ENCODE measurements at regions not wholly inside any gene's neighbourhood (a gene's known extent, or its start where the extent isn't known, plus 50 kb on each side); places are given as distances from the start of the nearest gene placed in this dataset.

DNA sequence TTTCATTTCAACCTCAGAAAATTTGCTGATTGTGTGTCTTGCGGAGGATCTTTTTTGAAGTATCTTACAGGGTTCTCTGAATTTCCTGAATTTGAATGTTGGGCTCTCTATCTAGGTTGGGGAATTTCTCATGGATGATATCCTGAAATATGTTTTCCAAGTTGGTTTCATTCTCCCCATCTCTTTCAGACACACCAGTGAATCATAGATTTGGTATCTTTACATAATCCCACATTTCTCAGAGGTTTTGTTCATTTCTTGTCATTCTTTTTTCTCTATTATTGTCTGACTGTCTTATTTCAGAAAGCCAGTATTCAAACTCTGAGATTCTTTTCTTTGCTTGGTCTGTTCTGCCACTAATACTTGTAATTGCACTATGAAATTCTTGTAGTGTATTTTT is 456.9 kb downstream of the PRELID2 start:
- Histone ChIP-seq H4K20me1 (replicated peaks; ENCODE audit: insufficient read depth) (no peaks in the 10 kb centered on the region), H3K4me1 (ENCODE audit: insufficient read depth) (no peaks in the 10 kb centered on the region), H2AFZ (no peak overlapping the region), H3K27ac (ENCODE audit: low read depth) (no peak overlapping the region), H3F3A (replicated peaks; ENCODE audit: low read depth) (no peaks in the 10 kb centered on the region), H3K36me3 (ENCODE audit: insufficient read depth) (no peaks in the 10 kb centered on the region), H3K4me2 (no peak overlapping the region), H3K9me2 (ENCODE audit: insufficient read depth) (peaks cover 2% of the 10 kb centered on the region; the same call in 1 of the 2 replicates), H3K27me3 (ENCODE audit: insufficient read depth) (no peaks in the 10 kb centered on the region), H3K79me2 (replicated peaks; ENCODE audit: insufficient read depth) (no peaks in the 10 kb centered on the region), H3K4me3 (no peak overlapping the region)
- H3K4me3 Mint-ChIP-seq = no peak overlapping the region
- H3K27me3 Mint-ChIP-seq (ENCODE audit: insufficient read depth, low read depth, poor library complexity) = no peaks in the 10 kb centered on the region
- H3K4me1 Mint-ChIP-seq = no peaks in the 10 kb centered on the region
- ATAC-seq = no peak
- peaks cover 71% of the 10 kb centered on the region for H3K9me3 Mint-ChIP-seq
- no peak for DNase-seq (ENCODE audit: low spot score)
- no peak overlapping the region for H3K27ac Mint-ChIP-seq
- H3K36me3 Mint-ChIP-seq (ENCODE audit: low read depth) = peaks cover 27% of the 10 kb centered on the region
- TF ChIP-seq JUNB (IDR thresholded peaks at IDR 0.05; ENCODE audit: unreplicated experiment) (no peak), EZH2phosphoT487 (IDR thresholded peaks at IDR 0.05; ENCODE audit: unreplicated experiment) (no peak), CREB1 (CRISPR knock-in tag; IDR thresholded peaks at IDR 0.05; ENCODE audit: low read depth) (no peak), NANOG (IDR thresholded peaks at IDR 0.05; ENCODE audit: borderline replicate concordance) (no peak), ZNF114 (CRISPR knock-in tag; IDR thresholded peaks at IDR 0.05) (no peak)
- TF ChIP-seq, protein P1, sequence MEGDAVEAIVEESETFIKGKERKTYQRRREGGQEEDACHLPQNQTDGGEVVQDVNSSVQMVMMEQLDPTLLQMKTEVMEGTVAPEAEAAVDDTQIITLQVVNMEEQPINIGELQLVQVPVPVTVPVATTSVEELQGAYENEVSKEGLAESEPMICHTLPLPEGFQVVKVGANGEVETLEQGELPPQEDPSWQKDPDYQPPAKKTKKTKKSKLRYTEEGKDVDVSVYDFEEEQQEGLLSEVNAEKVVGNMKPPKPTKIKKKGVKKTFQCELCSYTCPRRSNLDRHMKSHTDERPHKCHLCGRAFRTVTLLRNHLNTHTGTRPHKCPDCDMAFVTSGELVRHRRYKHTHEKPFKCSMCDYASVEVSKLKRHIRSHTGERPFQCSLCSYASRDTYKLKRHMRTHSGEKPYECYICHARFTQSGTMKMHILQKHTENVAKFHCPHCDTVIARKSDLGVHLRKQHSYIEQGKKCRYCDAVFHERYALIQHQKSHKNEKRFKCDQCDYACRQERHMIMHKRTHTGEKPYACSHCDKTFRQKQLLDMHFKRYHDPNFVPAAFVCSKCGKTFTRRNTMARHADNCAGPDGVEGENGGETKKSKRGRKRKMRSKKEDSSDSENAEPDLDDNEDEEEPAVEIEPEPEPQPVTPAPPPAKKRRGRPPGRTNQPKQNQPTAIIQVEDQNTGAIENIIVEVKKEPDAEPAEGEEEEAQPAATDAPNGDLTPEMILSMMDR (conservative IDR thresholded peaks at IDR 0.05; ENCODE audit: low read depth in 2 of 2) = no peak

DNA sequence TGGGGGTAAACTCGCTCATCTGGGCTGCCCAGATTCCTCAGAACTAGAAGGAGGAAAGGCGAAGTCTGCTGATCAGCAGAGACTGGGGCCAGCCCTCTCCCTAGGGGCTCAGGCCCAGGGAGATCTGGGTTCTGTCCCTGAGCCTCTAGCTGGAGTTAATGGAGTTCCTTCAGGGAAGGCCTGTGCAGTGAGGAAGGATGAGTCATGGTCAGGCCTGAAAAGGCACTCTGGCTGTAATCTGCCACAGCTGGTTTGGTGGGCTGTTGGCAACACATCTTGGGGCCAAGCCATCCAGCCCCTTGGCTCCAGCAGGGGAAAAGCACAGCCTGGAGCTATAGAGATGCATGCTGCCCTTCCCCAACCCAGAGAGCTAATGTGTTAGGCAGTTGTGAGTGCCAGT is 459.6 kb downstream of the PRELID2 start:
- no peak overlapping the region for H3K4me3 ChIP-seq
- no peaks in the 10 kb centered on the region for H3K4me1 Mint-ChIP-seq
- H3K27ac Mint-ChIP-seq = no peak overlapping the region
- H3K79me2 ChIP-seq (replicated peaks; ENCODE audit: insufficient read depth) = no peaks in the 10 kb centered on the region
- H3K4me2 ChIP-seq = no peak overlapping the region
- no peak for ATAC-seq
- H3K27ac ChIP-seq (ENCODE audit: low read depth) = no peak overlapping the region
- no peak for DNase-seq (ENCODE audit: low spot score)
- no peaks in the 10 kb centered on the region for H3F3A ChIP-seq (replicated peaks; ENCODE audit: low read depth)
- H3K4me1 ChIP-seq (ENCODE audit: insufficient read depth) = no peaks in the 10 kb centered on the region
- no peak overlapping the region for H3K4me3 Mint-ChIP-seq
- no peaks in the 10 kb centered on the region for H3K36me3 ChIP-seq (ENCODE audit: insufficient read depth)
- H3K36me3 Mint-ChIP-seq (ENCODE audit: low read depth) = peaks cover 29% of the 10 kb centered on the region
- H4K20me1 ChIP-seq (replicated peaks; ENCODE audit: insufficient read depth) = no peaks in the 10 kb centered on the region
- H3K9me2 ChIP-seq (ENCODE audit: insufficient read depth) = peaks cover 2% of the 10 kb centered on the region; the same call in 1 of the 2 replicates
- H3K27me3 ChIP-seq (ENCODE audit: insufficient read depth) = no peaks in the 10 kb centered on the region
- H3K9me3 Mint-ChIP-seq = peaks cover 69% of the 10 kb centered on the region
- H2AFZ ChIP-seq = no peak overlapping the region
- H3K27me3 Mint-ChIP-seq (ENCODE audit: insufficient read depth, low read depth, poor library complexity) = no peaks in the 10 kb centered on the region
- TF ChIP-seq, protein P1 (conservative IDR thresholded peaks at IDR 0.05; ENCODE audit: low read depth in 2 of 2) = no peak
- no peak for TF ChIP-seq EZH2 (IDR thresholded peaks at IDR 0.05; ENCODE audit: low read depth, unreplicated experiment)
- TF ChIP-seq, protein P2, sequence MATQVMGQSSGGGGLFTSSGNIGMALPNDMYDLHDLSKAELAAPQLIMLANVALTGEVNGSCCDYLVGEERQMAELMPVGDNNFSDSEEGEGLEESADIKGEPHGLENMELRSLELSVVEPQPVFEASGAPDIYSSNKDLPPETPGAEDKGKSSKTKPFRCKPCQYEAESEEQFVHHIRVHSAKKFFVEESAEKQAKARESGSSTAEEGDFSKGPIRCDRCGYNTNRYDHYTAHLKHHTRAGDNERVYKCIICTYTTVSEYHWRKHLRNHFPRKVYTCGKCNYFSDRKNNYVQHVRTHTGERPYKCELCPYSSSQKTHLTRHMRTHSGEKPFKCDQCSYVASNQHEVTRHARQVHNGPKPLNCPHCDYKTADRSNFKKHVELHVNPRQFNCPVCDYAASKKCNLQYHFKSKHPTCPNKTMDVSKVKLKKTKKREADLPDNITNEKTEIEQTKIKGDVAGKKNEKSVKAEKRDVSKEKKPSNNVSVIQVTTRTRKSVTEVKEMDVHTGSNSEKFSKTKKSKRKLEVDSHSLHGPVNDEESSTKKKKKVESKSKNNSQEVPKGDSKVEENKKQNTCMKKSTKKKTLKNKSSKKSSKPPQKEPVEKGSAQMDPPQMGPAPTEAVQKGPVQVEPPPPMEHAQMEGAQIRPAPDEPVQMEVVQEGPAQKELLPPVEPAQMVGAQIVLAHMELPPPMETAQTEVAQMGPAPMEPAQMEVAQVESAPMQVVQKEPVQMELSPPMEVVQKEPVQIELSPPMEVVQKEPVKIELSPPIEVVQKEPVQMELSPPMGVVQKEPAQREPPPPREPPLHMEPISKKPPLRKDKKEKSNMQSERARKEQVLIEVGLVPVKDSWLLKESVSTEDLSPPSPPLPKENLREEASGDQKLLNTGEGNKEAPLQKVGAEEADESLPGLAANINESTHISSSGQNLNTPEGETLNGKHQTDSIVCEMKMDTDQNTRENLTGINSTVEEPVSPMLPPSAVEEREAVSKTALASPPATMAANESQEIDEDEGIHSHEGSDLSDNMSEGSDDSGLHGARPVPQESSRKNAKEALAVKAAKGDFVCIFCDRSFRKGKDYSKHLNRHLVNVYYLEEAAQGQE (IDR thresholded peaks at IDR 0.05; ENCODE audit: unreplicated experiment) = no peak
- TF ChIP-seq, protein P3, sequence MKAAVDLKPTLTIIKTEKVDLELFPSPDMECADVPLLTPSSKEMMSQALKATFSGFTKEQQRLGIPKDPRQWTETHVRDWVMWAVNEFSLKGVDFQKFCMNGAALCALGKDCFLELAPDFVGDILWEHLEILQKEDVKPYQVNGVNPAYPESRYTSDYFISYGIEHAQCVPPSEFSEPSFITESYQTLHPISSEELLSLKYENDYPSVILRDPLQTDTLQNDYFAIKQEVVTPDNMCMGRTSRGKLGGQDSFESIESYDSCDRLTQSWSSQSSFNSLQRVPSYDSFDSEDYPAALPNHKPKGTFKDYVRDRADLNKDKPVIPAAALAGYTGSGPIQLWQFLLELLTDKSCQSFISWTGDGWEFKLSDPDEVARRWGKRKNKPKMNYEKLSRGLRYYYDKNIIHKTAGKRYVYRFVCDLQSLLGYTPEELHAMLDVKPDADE (IDR thresholded peaks at IDR 0.05) = no peak
- TF ChIP-seq POLR2AphosphoS5 (IDR thresholded peaks at IDR 0.05; ENCODE audit: low read depth) = no peak
- TF ChIP-seq ZNF114 (CRISPR knock-in tag; IDR thresholded peaks at IDR 0.05) = no peak
- no peak for TF ChIP-seq EZH2phosphoT487 (IDR thresholded peaks at IDR 0.05; ENCODE audit: unreplicated experiment)
- TF ChIP-seq CREB1 (CRISPR knock-in tag; IDR thresholded peaks at IDR 0.05; ENCODE audit: low read depth) = no peak
- TF ChIP-seq JUNB (IDR thresholded peaks at IDR 0.05; ENCODE audit: unreplicated experiment) = no peak

Measured in GM23338 (cell line).